HEK293 (cell line): ENCODE measurements at regions not wholly inside any gene's neighbourhood (a gene's known extent, or its start where the extent isn't known, plus 50 kb on each side); places are given as distances from the start of the nearest gene placed in this dataset.

Experiments
- PRDM4 ChIP-seq: fragments of 450-650 bp; formaldehyde crosslinking; IDR thresholded peaks from 2 replicates; pipeline ENCODE4 v1.5.1; 2017; ENCODE audit warnings: missing biosample characterization, missing genetic modification characterization
- SP2 ChIP-seq: fragments of 450-650 bp; formaldehyde crosslinking; IDR thresholded peaks from 2 replicates; pipeline ENCODE4 v1.5.1; 2016; ENCODE audit warnings: missing biosample characterization, missing genetic modification characterization
- ZBTB49 ChIP-seq: fragments of 450-650 bp; formaldehyde crosslinking; IDR thresholded peaks from 2 replicates; pipeline ENCODE4 v1.5.1; 2016; ENCODE audit warnings: missing biosample characterization, missing genetic modification characterization, low read depth
- ZNF140 ChIP-seq: fragments of 450-650 bp; formaldehyde crosslinking; IDR thresholded peaks from 2 replicates; pipeline ENCODE4 v1.5.1; 2016; ENCODE audit warnings: missing biosample characterization, missing genetic modification characterization
- ZNF174 ChIP-seq: fragments of 450-650 bp; formaldehyde crosslinking; IDR thresholded peaks from 2 replicates; pipeline ENCODE4 v1.5.0; 2017; ENCODE audit warnings: missing biosample characterization, mild to moderate bottlenecking, missing genetic modification characterization
- ZNF175 ChIP-seq: fragments of 450-650 bp; formaldehyde crosslinking; IDR thresholded peaks from 2 replicates; pipeline ENCODE4 v1.5.1; 2016; ENCODE audit warnings: missing biosample characterization, missing genetic modification characterization
- ZNF792 ChIP-seq: fragments of 450-650 bp; formaldehyde crosslinking; IDR thresholded peaks from 2 replicates; pipeline ENCODE4 v1.5.1; 2016; ENCODE audit warnings: missing biosample characterization, missing genetic modification characterization
- TF ChIP-seq, protein P1 (sequence below): fragments of 450-650 bp; formaldehyde crosslinking; IDR thresholded peaks from 2 replicates; pipeline ENCODE4 v1.5.1; 2016; ENCODE audit warnings: missing biosample characterization, missing genetic modification characterization

- TF ChIP-seq ZNF140 (no peak), ZNF175 (tag by site-specific recombination) (no peak), ZNF792 (no peak), PRDM4 (tag by site-specific recombination) (no peak), ZNF174 (tag by site-specific recombination) (no peak), SP2 (no peak), ZBTB49 (tag by site-specific recombination) (no peak)
- TF ChIP-seq, protein P1, sequence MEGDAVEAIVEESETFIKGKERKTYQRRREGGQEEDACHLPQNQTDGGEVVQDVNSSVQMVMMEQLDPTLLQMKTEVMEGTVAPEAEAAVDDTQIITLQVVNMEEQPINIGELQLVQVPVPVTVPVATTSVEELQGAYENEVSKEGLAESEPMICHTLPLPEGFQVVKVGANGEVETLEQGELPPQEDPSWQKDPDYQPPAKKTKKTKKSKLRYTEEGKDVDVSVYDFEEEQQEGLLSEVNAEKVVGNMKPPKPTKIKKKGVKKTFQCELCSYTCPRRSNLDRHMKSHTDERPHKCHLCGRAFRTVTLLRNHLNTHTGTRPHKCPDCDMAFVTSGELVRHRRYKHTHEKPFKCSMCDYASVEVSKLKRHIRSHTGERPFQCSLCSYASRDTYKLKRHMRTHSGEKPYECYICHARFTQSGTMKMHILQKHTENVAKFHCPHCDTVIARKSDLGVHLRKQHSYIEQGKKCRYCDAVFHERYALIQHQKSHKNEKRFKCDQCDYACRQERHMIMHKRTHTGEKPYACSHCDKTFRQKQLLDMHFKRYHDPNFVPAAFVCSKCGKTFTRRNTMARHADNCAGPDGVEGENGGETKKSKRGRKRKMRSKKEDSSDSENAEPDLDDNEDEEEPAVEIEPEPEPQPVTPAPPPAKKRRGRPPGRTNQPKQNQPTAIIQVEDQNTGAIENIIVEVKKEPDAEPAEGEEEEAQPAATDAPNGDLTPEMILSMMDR, result no peak
These were observed 226.4 kb downstream of the PLA2G4A start for GRCh38 chr1:187054862-187055757.
